ENCODE measurements at regions not wholly inside any gene's neighbourhood (a gene's known extent, or its start where the extent isn't known, plus 50 kb on each side); places are given as distances from the start of the nearest gene placed in this dataset.

- peaks cover 0 to 20% (median 6%) of the 10 kb centered on the region in 3 donors for H3K27me3 ChIP-seq (ENCODE audit: insufficient read depth in 3 of 3, low read length in 2 of 3)
- 51 to 63% (median 56%) methylated on average over 6 of the region's 6 CpGs for WGBS, 3 donors
- no peak overlapping the region for H3K4me3 ChIP-seq
- no peak overlapping the region for H3K27ac ChIP-seq
- no peak for DNase-seq
- no peaks in the 10 kb centered on the region for H3K9me3 ChIP-seq
- ATAC-seq: no peak
- no peaks in the 10 kb centered on the region for H3K4me1 ChIP-seq
- no peak for TF ChIP-seq CTCF (IDR thresholded peaks at IDR 0.05)
- intact Hi-C loops (cut with DNase I): no loop called here
- no peaks in the 10 kb centered on the region for H3K36me3 ChIP-seq (ENCODE audit: insufficient read depth in 1 of 2, low read depth in 1 of 2)
Observed at GRCh38 chr12:131220331-131220685, 266.6 kb downstream of the ADGRD1 start.

- no peak for ATAC-seq
- WGBS, 3 donors: 59 to 62% (median 60%) methylated on average over 16 to 17 of the region's 17 CpGs
- no peak for DNase-seq
Observed at GRCh38 chr12:131221061-131221956, 267.6 kb downstream of the ADGRD1 start.

GRCh38 chr12:131221957-131222328 lies 268.2 kb downstream of the ADGRD1 start:
- intact Hi-C loops (cut with DNase I): no loop called here
- peaks cover 0 to 20% (median 6%) of the 10 kb centered on the region in 3 donors for H3K27me3 ChIP-seq (ENCODE audit: insufficient read depth in 3 of 3, low read length in 2 of 3)
- H3K27ac ChIP-seq: no peak overlapping the region
- no peaks in the 10 kb centered on the region for H3K4me1 ChIP-seq
- no peak for TF ChIP-seq CTCF (IDR thresholded peaks at IDR 0.05)
- no peak overlapping the region for H3K4me3 ChIP-seq
- no peak for DNase-seq
- no peaks in the 10 kb centered on the region for H3K36me3 ChIP-seq (ENCODE audit: insufficient read depth in 1 of 2, low read depth in 1 of 2)
- 24 to 25% (median 24%) methylated on average over 5 of the region's 5 CpGs for WGBS, 3 donors
- no peaks in the 10 kb centered on the region for H3K9me3 ChIP-seq
- no peak for ATAC-seq

More at GRCh38 chr12:131221061-131221956, 267.6 kb downstream of the ADGRD1 start:
- no peak overlapping the region for H3K4me3 ChIP-seq
- peaks cover 0 to 20% (median 6%) of the 10 kb centered on the region in 3 donors for H3K27me3 ChIP-seq (ENCODE audit: insufficient read depth in 3 of 3, low read length in 2 of 3)
- no peaks in the 10 kb centered on the region for H3K36me3 ChIP-seq (ENCODE audit: insufficient read depth in 1 of 2, low read depth in 1 of 2)
- no peak overlapping the region for H3K27ac ChIP-seq
- no peaks in the 10 kb centered on the region for H3K9me3 ChIP-seq
- H3K4me1 ChIP-seq: no peaks in the 10 kb centered on the region
- intact Hi-C loops (cut with DNase I): no loop called here
- TF ChIP-seq CTCF (IDR thresholded peaks at IDR 0.05): no peak

- peaks cover 0 to 19% (median 4%) of the 10 kb centered on the region in 3 donors for H3K27me3 ChIP-seq (ENCODE audit: insufficient read depth in 3 of 3, low read length in 2 of 3)
- H3K4me3 ChIP-seq: no peak overlapping the region
- no peak for TF ChIP-seq CTCF (IDR thresholded peaks at IDR 0.05)
- DNase-seq (no peak), ATAC-seq (no peak)
- intact Hi-C loops (cut with DNase I): no loop called here
- no peaks in the 10 kb centered on the region for H3K4me1 ChIP-seq
- H3K27ac ChIP-seq: no peak overlapping the region
- 35 to 36% (median 36%) methylated on average over 20 to 22 of the region's 22 CpGs for WGBS, 3 donors
- H3K9me3 ChIP-seq: no peaks in the 10 kb centered on the region
- H3K36me3 ChIP-seq (ENCODE audit: insufficient read depth in 1 of 2, low read depth in 1 of 2): no peaks in the 10 kb centered on the region
Observed at GRCh38 chr12:131222329-131223139, 268.8 kb downstream of the ADGRD1 start.

Measured in psoas muscle (tissue), 7 donors.